Transverse colon (tissue), 4 donors: ENCODE measurements at regions not wholly inside any gene's neighbourhood (a gene's known extent, or its start where the extent isn't known, plus 50 kb on each side); places are given as distances from the start of the nearest gene placed in this dataset.

Experiments
- POLR2A ChIP-seq: fragments of 450-650 bp; IDR thresholded peaks from one replicate; pipeline ENCODE4 v1.6.1; 2016; ENCODE audit warnings: antibody characterized with exemption, mild to moderate bottlenecking, moderate library complexity
- POLR2AphosphoS5 ChIP-seq, 3 donors: sonication (generic); formaldehyde crosslinking; IDR thresholded peaks; one replicate each; pipeline ENCODE4 v1.6.1; 2016; ENCODE audit warnings: antibody characterized with exemption in 3 of 3
- TF ChIP-seq, protein P1 (sequence below), 5 experiments: fragments of 200-600 bp in 3 of 5; fragments of 450-650 bp in 2 of 5; sonication (generic) in 3 of 5; IDR thresholded peaks; 1 replicate in 2 of 5; 2 replicates in 3 of 5; pipeline ENCODE4 v1.5.1; 2016 to 2017; ENCODE audit warnings: antibody characterized with exemption in 5 of 5, inconsistent platforms in 3 of 5, mild to moderate bottlenecking in 2 of 5, moderate library complexity in 1 of 5

- TF ChIP-seq, protein P1, sequence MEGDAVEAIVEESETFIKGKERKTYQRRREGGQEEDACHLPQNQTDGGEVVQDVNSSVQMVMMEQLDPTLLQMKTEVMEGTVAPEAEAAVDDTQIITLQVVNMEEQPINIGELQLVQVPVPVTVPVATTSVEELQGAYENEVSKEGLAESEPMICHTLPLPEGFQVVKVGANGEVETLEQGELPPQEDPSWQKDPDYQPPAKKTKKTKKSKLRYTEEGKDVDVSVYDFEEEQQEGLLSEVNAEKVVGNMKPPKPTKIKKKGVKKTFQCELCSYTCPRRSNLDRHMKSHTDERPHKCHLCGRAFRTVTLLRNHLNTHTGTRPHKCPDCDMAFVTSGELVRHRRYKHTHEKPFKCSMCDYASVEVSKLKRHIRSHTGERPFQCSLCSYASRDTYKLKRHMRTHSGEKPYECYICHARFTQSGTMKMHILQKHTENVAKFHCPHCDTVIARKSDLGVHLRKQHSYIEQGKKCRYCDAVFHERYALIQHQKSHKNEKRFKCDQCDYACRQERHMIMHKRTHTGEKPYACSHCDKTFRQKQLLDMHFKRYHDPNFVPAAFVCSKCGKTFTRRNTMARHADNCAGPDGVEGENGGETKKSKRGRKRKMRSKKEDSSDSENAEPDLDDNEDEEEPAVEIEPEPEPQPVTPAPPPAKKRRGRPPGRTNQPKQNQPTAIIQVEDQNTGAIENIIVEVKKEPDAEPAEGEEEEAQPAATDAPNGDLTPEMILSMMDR (IDR thresholded peaks at IDR 0.05), result no peak
- TF ChIP-seq POLR2AphosphoS5 (IDR thresholded peaks at IDR 0.05) (no peak), POLR2A (no peak)
Measured at GRCh38 chr9:74032421-74032820, 464.7 kb upstream of the RORB start.
